Coronary artery (tissue), 2 donors: ENCODE measurements at regions not wholly inside any gene's neighbourhood (a gene's known extent, or its start where the extent isn't known, plus 50 kb on each side); places are given as distances from the start of the nearest gene placed in this dataset.

Experiments used
- DNase-seq: peaks from one replicate; pipeline ENCODE4 v3.0.0-alpha.2; 2017; ENCODE audit warnings: low spot score
- H3K27ac ChIP-seq, 2 donors: fragments of 200-600 bp; sonication (generic); one replicate each; pipeline ENCODE4 v1.5.1; 2016 to 2019
- H3K4me3 ChIP-seq: fragments of 200-600 bp; sonication (generic); 2 replicates; pipeline ENCODE4 v1.5.1; 2016; ENCODE audit warnings: mild to moderate bottlenecking, moderate library complexity
- CTCF ChIP-seq: fragments of 200-600 bp; sonication (generic); IDR thresholded peaks from one replicate; pipeline ENCODE4 v1.5.1; 2019; ENCODE audit warnings: antibody characterized with exemption

- DNase-seq = peak; percentile 38
- no peak for TF ChIP-seq CTCF
These were observed 251.0 kb downstream of the PTPRU start for GRCh38 chr1:29487291-29487690.

GRCh38 chr1:29485096-29485925 lies 249.0 kb downstream of the PTPRU start:
- peak; percentile 59 for DNase-seq
- H3K27ac ChIP-seq = no peak overlapping the region
- TF ChIP-seq CTCF = no peak
- no peak overlapping the region for H3K4me3 ChIP-seq

More at GRCh38 chr1:29487291-29487690, 251.0 kb downstream of the PTPRU start:
- no peak overlapping the region for H3K27ac ChIP-seq
- no peak overlapping the region for H3K4me3 ChIP-seq

- no peak for TF ChIP-seq CTCF
- peak; percentile 54 for DNase-seq
- Histone ChIP-seq H3K27ac (no peak overlapping the region), H3K4me3 (no peak overlapping the region)
These were observed 246.7 kb downstream of the PTPRU start for GRCh38 chr1:29482991-29483390.

GRCh38 chr1:29482064-29482463 lies 245.7 kb downstream of the PTPRU start:
- TF ChIP-seq CTCF = no peak
- no peak overlapping the region for H3K4me3 ChIP-seq

GRCh38 chr1:29481031-29481430 lies 244.7 kb downstream of the PTPRU start:
- H3K4me3 ChIP-seq = no peak overlapping the region
- TF ChIP-seq CTCF = no peak
- H3K27ac ChIP-seq = no peak overlapping the region
- DNase-seq = peak; percentile 17

More at GRCh38 chr1:29482064-29482463, 245.7 kb downstream of the PTPRU start:
- no peak for DNase-seq
- no peak overlapping the region for H3K27ac ChIP-seq

- Histone ChIP-seq H3K27ac (no peak overlapping the region), H3K4me3 (no peak overlapping the region)
- DNase-seq = peak; percentile 16
- TF ChIP-seq CTCF = no peak
These were observed 242.6 kb downstream of the PTPRU start for GRCh38 chr1:29478879-29479278.

GRCh38 chr1:29478151-29478791 lies 241.9 kb downstream of the PTPRU start:
- H3K4me3 ChIP-seq = no peak overlapping the region
- H3K27ac ChIP-seq = no peak overlapping the region
- peak; percentile 47 for DNase-seq
- no peak for TF ChIP-seq CTCF
